DMS114 treated with DMSO at 0.1 percent for 48 hours (cell line): ENCODE measurements at regions not wholly inside any gene's neighbourhood (a gene's known extent, or its start where the extent isn't known, plus 50 kb on each side); places are given as distances from the start of the nearest gene placed in this dataset.

ENCODE experiments used
- DNase-seq: peaks from one replicate; lab custom pipeline; 2025; ENCODE audit not compliant: unreplicated experiment; lab: John Stamatoyannopoulos, UW

GRCh38 chr10:4067931-4068561, 283.0 kb upstream of the KLF6 start:
- no peak for DNase-seq

- DNase-seq: no peak
Measured at GRCh38 chr10:4067531-4067930, 282.5 kb upstream of the KLF6 start.

- no peak for DNase-seq
Measured at GRCh38 chr10:4066581-4067390, 281.8 kb upstream of the KLF6 start.

- DNase-seq: no peak
Measured at GRCh38 chr10:4064489-4064888, 279.5 kb upstream of the KLF6 start.

- no peak for DNase-seq
Measured at GRCh38 chr10:4063717-4064116, 278.7 kb upstream of the KLF6 start.

- DNase-seq: no peak
Measured at GRCh38 chr10:4062751-4063150, 277.7 kb upstream of the KLF6 start.

GRCh38 chr10:4062072-4062471, 277.1 kb upstream of the KLF6 start:
- DNase-seq: no peak

- DNase-seq: no peak
Measured at GRCh38 chr10:4061441-4061951, 276.5 kb upstream of the KLF6 start.

- DNase-seq: no peak
Measured at GRCh38 chr10:4059471-4060138, 274.6 kb upstream of the KLF6 start.

GRCh38 chr10:4058514-4059029, 273.6 kb upstream of the KLF6 start:
- DNase-seq: no peak

GRCh38 chr10:4057725-4058513, 272.9 kb upstream of the KLF6 start:
- no peak for DNase-seq

- DNase-seq: no peak
Measured at GRCh38 chr10:4057021-4057420, 272.0 kb upstream of the KLF6 start.

GRCh38 chr10:4054656-4055435, 269.8 kb upstream of the KLF6 start:
- no peak for DNase-seq

GRCh38 chr10:4053940-4054339, 268.9 kb upstream of the KLF6 start:
- DNase-seq: no peak

GRCh38 chr10:4051641-4052151, 266.7 kb upstream of the KLF6 start:
- no peak for DNase-seq

- DNase-seq: no peak
Measured at GRCh38 chr10:4051011-4051640, 266.1 kb upstream of the KLF6 start.

GRCh38 chr10:4050061-4050460, 265.1 kb upstream of the KLF6 start:
- DNase-seq: no peak

GRCh38 chr10:4049348-4049747, 264.3 kb upstream of the KLF6 start:
- no peak for DNase-seq

- DNase-seq: no peak
Measured at GRCh38 chr10:4048236-4048864, 263.3 kb upstream of the KLF6 start.
